ENCODE measurements at regions not wholly inside any gene's neighbourhood (a gene's known extent, or its start where the extent isn't known, plus 50 kb on each side); places are given as distances from the start of the nearest gene placed in this dataset.

- TF ChIP-seq CTCF (IDR thresholded peaks at IDR 0.05; ENCODE audit: poor library complexity) = no peak
- no peak for TF ChIP-seq EZH2 (IDR thresholded peaks at IDR 0.05; ENCODE audit: borderline replicate concordance)
- no peak for TF ChIP-seq EZH2phosphoT487 (IDR thresholded peaks at IDR 0.05; ENCODE audit: low read depth, severe bottlenecking, unreplicated experiment)
Measured at GRCh38 chr5:105475401-105475800, 1912.8 kb upstream of the NUDT12 start.
